NCI-H524 (cell line): ENCODE measurements at regions not wholly inside any gene's neighbourhood (a gene's known extent, or its start where the extent isn't known, plus 50 kb on each side); places are given as distances from the start of the nearest gene placed in this dataset.

ENCODE experiments used
- DNase-seq, 2 experiments: peaks; one replicate each; lab custom pipeline; 2025; lab: John Stamatoyannopoulos, UW

DNA sequence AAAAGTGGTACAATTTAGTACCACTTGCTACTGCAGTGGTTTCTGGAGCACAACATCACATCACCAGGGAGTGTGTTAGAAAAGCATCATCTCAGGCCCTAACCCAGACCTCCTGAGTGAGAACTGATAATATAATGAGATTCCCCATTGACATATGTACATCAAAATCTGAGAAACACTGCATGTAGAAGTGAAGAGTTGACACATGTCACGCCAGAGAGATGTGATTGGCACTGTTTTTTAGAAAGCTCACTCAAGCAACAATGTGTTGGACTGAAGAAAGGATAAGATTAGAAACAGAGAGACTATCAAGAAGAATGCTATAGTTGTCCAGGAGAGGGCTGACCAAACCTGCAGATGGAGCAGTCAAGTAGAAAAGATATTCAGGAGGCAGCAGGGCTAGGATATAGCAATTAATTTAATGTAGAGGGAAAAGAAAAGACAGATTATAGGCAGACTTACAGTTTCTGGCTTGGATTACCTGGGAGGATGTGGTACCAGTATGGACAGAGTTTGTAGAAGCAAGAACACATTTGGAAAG is 324.4 kb upstream of the ADAMTSL1 start:
- DNase-seq, result no peak

DNA sequence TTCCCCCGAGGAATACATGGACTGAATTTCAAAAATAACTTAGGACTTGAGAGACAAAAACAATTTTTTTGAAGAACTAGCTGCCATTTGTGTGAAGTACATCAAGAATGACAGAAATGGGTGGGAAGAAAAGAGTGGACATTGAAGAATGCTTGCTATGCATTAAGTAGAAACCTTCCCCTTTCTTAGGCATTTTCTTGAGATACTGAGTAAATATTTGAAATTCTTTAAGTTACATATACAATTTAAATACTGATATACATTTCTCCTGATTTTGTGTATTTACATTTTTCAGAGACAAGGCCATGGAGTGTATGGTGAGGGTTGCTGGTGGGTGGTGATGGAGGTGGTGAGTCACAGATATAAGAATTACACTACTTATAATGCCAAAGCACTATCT is 319.3 kb upstream of the ADAMTSL1 start:
- no peak for DNase-seq

DNA sequence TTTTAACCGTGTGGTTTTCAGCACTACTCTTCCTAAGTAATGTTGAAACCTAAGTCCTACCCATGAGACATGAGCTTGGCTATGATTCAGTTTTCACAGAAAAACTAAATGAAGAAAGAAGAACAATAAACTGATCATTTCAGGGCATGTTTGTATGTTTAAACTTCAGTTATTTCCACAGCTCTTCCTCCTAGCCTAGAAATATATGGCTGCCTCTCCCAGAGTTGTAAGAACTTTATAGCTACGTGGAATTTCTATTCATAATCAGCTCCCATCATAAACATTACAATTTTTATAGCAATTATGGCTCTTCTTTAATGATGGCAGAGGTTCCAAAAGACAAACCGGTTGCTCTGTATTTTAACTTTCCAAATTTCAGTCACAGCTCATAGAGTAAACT is 314.7 kb upstream of the ADAMTSL1 start:
- DNase-seq, result no peak

DNA sequence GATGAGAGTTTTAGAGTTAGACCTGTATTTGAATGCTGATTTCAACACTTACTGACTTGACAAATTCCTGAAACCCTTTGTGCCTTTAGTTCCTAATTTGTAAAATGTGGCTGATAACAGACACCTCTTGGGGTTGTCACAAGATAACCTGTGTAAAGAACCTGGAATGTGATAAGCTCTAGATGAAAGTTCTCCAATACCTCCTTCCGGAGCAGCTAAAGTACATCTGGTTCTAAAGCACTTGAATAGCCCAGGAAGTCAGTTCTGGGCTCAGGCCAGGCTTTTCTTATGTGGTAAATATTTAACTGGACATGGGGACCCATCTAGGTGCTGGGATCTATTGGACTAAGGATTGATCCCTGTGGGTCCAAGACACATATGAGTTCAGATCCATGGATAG is 310.8 kb upstream of the ADAMTSL1 start:
- DNase-seq, result no peak

DNA sequence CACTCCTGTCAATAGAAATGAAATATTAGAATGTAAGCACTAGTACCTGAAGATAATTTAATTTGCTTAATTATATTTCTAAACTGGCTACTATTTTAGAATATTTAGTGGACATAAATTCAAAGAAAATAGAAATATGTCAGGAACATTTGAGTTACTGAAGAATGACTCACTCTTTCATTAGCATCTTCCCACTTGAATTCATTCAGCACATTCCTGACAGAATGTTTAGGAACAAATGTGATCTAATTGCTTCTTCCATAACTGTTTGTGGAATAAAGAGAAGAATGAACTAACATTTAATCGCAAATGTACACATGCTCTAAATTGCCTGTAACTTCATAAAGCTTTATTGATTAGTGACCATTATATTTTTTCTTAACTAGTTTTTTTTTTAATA is 306.2 kb upstream of the ADAMTSL1 start:
- no peak for DNase-seq

DNA sequence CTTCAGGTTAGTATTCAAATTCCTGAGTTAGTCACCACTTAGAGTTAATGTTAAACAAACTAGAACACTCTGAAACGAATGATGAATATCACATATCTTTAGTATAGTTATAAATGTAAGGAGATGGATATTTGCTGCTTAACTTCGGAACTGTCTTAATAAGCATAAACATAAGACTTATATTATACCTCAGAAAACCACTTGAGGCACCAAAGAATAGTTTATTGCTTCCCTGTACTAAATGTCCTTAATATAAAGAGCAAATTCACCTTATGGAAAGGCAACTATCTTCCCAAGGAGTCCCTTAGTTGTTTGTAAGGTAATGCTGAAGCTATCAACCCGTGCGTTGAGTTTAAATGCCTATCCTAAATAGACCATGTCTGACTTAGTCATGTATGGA is 300.0 kb upstream of the ADAMTSL1 start:
- DNase-seq, result no peak

DNA sequence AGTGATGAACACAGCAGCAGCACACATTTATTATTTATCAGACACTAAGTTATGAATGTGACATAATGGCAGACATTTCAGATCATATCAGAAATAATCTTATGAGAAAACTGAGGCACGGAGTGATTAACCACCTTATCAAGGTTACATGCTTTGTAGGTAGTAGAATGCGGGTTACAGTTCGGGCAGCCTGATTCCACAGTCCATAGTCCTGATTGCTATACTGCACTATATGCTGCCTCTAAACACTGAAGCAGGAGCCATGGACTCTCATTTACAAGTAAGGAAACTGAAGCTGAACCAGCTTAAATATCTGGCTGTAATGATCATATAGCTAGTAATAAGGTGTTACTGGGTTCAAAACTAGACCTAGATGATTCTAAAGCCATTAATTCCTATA is 291.3 kb upstream of the ADAMTSL1 start:
- DNase-seq, result no peak

DNA sequence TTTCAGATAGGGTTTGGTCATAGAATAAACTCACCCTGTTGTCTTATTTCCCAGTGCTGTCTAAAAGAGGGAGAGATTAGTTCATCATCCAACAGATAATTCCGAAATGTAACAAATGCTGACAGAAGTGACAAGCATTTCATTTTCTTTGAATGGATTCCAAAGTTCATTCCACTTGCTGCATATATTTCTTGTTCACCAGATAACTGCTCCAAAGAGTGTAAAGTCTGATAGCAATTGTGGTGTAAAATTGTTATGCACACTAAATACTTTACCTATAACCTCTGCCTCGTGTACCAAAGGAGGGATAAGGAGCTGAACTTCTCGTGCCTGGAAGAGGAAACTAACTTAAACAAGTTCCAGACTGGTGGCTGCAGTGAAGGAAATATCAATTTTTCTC is 290.0 kb upstream of the ADAMTSL1 start:
- DNase-seq, result no peak

DNA sequence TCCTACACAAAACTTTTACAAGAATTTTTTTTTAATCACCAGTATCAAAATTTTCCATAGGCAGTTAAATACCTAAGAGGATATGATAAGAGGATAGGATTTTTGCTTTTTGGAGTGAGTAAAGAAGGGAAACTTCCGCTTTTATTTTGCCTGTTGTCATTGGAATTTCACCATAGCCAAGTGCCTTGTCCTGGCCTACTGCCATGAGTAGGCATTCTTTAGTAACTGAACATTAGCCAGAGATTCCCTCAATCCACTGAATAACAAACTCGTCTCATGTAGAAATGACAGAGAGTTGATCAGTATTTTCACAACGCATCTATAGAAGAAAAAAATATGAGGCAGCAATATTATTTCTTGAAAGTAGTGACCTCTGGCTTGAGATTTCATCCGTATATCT is 289.6 kb upstream of the ADAMTSL1 start:
- DNase-seq, result no peak

DNA sequence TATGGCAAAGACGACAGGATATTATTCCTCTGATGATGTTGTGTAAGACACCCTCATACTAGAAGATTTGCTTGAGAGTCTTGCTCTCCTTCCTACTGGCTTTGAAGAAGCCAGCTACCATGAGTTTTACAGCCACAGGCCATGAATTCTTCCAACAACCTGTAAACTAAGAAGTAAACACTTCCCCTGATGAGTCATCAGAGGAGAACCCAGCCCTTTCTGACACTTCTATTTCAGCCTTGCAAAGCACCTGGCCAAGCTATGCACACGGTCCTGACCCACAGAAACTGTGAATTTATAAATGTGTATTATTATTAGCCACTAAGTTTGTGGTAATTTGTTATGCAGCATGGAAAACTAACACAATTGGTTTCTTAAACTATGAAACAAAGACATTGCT is 288.8 kb upstream of the ADAMTSL1 start:
- DNase-seq, result no peak

DNA sequence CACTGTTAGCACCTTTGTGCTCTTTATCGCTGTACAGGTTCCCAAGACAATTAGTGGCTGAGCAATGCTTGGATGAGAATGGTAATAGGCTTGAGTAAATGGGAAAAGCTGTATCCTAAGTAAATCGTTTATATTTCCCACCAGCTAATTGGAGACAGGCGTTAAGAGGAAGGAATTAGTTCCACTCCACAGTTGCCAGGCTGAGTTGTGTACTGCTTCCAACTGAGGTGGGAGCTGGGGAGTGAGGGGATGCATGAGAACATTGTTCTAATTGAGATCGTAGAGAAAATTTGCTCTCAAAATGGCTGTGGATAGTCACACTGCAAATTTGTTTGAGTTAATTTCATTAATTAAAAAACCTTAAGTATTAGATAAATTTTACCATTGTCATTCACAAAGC is 285.0 kb upstream of the ADAMTSL1 start:
- no peak for DNase-seq

DNA sequence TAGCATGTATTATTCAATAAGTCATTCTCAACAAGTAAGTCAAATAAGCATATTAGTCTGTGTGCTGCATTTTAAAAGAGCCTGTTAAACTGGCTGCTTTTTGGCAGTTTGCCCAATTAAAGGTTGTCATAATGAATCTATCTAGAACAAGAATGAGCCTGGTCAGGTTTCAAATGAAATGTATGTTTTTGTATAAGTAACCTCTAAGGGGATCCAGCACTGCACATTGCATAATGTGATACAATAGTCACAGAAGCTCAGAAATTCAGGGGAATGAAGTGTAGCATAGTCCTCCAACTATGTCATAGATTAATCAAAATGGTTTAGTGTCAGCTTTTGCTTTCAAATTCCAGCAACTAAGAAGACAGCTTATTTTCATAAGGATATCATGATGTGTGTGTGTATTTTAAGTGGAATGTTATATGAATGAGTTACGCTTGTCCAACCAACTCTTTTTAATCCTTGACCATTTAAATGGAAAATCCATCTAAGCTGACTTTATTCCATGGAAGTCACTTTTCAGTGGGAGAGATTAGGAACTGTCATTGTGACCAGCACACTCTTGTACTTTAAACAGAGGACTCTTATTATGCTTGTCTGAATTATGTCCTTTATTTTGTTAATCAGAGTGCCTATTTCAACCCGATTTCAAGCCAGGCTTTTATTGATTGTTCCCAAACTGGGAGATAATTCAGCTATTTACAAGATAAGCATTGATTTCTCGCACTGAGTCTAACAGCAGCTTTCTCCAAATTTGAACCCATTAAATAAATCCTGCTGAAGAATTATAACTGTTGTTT is 283.9 kb upstream of the ADAMTSL1 start:
- DNase-seq, result peak in 1 of 2 experiments; percentile 13

DNA sequence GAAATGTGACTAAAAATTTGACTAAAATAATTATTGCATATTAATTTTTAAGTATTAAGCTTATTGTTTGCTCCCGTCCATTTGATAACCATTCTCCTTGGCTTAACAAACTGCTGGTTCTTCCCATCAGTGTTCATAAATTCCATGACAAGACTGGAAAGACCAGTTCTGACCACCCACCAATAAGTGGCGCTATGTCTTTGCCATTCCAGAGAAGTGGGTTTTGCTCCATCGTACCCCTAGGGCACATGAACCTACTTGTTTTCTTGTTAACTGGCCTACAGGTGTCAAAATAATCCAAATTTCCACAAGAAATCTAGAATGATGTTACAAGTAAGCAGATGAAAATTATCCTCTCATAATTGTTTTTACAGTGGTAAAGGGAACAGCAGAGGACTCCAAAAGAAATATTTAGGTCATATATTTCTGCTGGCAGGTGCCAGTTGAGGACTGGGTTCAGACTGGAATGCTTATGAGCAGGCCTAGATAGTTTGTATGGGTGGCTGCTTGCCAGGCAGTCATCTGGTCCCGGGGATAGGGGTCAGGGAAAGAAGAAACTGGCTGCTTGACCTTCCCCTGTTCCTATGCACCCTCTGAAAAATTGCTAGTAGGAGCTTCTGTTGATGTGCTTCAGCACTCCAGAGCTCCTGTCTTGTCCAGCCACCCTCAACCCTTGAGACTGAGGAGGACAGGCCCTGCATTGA is 283.1 kb upstream of the ADAMTSL1 start:
- DNase-seq, result no peak

DNA sequence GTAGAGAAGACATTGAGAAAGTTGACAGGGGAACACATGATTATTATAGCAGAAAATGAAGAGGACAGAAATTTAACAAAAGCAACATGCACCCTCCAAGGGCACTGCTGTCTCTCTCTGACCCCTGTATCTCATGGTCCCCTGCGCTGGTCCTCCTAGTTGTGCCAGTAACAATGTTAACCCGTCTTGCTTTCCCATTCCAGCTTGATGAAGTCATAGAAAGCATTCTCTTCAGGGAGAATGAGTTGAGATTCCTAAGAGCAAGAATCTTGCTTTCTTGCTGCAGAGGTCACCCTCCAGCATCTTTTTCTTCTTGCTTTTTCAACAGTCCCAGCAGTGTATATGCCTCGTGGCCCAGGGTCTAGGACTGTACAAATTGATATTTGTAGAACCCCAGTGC is 279.6 kb upstream of the ADAMTSL1 start:
- no peak for DNase-seq

DNA sequence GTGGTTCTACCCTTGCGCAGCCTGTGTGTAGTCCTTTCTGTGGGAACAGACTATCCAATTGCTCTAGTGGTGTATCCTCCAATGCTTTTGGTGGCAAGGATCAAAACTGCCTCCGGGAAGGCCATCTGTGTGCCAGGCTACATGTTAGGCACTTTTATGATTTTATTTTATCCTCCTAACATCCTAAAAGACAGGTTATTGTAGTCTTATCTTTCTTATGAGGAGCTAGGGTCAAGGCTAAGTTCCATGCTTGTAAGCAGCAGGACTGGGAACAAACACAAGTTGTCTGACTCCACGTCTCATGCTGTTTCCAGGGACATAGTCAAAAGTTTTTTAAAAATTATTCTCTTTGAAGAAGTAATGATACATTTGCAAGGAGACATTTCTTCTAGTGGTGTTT is 278.7 kb upstream of the ADAMTSL1 start:
- no peak for DNase-seq

DNA sequence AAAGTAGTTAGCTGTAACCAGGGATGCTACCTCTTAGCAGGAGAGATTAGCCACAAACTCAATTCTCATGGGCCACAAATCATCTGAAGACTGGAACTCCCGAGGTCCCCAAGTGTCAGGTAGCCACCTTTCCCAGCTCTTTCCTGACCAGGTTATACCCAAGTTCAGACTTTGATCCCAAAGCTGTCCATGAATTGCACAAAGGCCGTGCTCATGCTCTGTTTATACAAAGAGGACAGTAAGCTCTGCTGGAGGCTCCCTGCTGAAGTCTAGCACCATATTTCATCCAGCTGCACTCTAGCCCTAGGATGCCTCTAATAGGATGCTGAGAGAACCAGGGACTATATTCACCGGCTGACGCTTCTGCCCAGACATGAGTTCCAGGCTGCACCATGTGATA is 271.0 kb upstream of the ADAMTSL1 start:
- DNase-seq, result no peak

DNA sequence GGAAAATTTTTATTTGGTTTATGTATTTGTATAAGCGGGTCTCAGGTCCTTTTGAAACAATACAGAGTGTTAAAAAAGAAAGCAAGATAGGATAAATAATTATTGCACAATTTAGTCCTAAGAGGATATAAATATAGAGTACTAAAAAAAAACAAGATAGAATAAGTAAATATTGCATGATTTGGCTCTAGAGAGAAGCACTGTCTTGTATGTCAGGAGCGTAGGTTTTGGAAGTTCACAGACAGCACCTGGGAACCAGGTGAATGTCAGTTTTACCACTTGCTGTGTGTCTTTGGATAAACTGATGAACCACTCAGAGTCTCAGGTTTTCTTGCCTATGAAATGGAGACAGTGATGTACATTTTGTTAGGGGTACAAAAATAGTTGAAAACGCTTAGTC is 266.2 kb upstream of the ADAMTSL1 start:
- DNase-seq, result no peak

DNA sequence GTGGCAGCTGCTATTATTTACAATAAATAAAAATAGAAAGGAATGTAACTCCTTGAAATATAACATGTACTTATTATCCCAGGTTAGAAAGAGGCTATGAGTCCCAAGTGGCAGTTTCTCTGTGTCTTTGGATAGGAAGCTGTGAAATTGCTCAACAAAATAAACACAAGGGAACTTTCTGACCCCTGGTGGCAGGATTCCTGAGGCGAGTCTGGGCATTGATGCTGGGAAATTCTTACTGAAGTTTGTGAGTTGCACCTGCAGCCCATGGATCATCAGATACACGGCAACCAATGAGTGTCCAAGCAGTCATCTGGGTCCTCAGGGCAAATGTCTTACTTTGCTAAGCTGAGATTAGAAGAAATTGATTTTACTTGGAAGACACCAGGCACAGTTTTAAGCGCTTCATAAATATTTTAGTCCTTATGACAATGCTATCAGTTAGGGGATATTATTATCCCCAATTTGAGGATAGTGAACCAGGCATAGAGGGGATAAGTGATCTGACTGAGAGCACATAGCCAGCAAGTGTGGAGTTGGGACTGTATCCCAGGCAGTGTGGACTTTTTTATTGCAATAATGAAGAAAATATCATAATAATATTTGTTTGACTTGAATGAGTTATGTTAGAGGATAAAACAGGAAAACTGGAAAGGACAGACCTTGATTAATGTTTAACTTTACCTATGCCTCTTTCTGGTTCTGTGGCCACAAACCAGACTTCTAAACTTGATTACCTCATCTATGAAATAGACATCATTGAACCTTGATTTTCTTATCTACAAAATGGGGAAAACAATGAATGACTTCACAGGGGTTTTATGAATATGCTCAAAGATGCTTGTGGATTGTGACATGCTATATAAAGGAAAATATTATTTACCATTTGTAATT is 265.5 kb upstream of the ADAMTSL1 start:
- DNase-seq, result peak; percentile 9 to 67

DNA sequence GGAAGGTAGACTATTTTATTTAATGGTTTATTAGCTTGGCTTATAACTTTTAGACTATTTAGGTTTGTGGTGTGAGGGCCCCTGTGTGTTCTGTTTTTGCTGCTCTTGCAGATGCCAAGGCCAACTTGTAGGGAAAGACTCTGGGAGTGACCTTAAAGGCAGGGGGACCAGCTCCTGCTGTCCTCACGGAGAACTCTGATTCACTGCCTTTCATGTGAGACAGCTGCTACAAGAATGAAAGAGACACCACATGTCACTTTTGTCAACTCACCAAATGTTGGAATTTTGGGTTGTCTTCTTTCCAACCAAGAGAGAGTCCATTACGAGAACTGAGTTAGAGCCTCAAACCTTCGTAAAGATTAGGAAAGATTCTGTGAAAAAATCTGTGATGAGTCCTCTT is 258.3 kb upstream of the ADAMTSL1 start:
- DNase-seq, result no peak

DNA sequence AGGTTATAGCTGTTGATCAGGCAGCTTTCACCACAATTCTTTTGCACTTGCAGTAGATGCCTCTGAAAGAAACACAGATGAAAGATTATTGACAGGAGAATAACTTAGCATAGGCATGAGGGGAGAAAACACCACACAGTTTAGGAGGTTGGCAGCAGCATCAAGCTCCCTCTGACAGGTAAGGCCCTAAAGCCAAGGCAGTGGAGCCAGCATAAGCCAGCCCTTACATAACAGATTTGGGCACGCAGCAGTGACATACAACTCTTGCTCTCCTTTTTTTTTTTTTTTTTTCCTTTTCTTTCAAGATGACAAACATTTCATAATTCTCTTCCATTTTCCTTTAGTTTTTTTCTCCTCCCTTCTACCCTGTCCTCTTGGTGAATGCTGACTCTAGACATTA is 257.6 kb upstream of the ADAMTSL1 start:
- DNase-seq, result no peak

DNA sequence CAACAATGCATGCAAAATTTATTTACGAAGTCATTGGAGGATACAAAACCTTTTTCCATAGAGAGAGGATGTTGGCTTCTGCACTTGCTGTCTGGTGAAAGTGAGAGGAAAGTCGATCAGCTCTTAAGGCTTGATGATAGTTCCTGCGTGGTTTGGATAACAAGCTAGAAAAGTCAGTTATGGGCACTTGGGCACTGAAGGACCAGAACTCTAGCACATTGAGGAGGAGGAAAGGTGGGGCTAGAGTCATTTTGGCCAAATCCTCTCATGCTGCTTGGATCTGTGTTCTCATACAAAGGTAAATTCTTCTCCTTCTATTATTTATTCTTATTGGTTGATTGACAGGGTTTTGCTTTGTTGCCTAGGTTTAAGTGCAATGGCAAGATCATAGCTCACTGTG is 245.9 kb upstream of the ADAMTSL1 start:
- no peak for DNase-seq

DNA sequence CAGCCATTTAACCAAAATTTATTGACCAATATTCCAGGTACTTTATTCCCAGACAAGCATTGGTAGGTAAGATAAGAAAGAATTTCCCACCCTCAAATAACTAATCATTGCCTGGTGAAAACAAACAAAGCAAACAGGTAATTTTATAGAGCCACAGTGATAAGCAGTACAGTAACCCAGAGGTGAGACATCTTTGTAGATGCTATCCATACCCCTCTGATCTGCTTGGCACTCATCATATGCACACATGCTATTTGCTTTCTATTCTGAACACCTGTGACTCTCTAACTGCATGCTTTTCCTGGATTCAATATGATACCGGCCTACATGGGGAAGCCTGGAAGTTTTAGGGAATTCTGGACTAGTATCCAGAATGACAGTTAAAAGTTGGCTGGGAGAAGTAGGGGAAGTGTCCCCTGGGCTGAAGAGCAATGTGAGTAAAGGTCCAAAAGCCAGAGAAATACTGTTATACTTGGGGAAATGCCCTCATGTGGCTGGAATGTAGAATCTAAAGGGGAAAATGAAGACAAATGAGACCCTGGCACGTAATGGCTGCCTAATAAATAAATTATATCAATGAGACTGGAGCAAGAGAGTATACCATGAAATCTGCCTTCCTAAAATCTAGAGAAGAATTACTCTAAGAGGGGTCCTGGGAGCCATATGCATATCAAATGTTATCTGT is 243.8 kb upstream of the ADAMTSL1 start:
- DNase-seq, result no peak
